Natural killer cell (primary cell): ENCODE measurements at regions not wholly inside any gene's neighbourhood (a gene's known extent, or its start where the extent isn't known, plus 50 kb on each side); places are given as distances from the start of the nearest gene placed in this dataset.

Experiments
- ATAC-seq, 3 donors: fragments of 150-1000 bp in 2 of 3; fragments of 200-7000 bp in 1 of 3; cut with Tn5 transposase; 1 replicate in 1 of 3; 2 replicates in 2 of 3; pipeline ENCODE4 v1.10.0; 2021; ENCODE audit warnings: mild to moderate bottlenecking in 2 of 3, moderate library complexity in 2 of 3
- DNase-seq, 2 donors: peaks; one replicate each; pipeline versions ENCODE4 v3.0.0 to v3.0.0-alpha.2; 2013 to 2021; ENCODE audit warnings: mixed read lengths in 1 of 2
- H3K27ac ChIP-seq: one replicate; pipeline ENCODE4 v1.5.1; 2013; ENCODE audit warnings: mild to moderate bottlenecking, low read length
- H3K27me3 ChIP-seq: one replicate; pipeline ENCODE4 v1.6.1; 2013; ENCODE audit warnings: low read length; ENCODE audit not compliant: control insufficient read depth, insufficient read depth
- H3K36me3 ChIP-seq: one replicate; pipeline ENCODE4 v1.6.1; 2013; ENCODE audit warnings: low read length; ENCODE audit not compliant: control insufficient read depth, insufficient read depth
- H3K4me1 ChIP-seq: one replicate; pipeline ENCODE4 v1.6.1; 2013; ENCODE audit warnings: low read length; ENCODE audit not compliant: control insufficient read depth, insufficient read depth
- H3K4me3 ChIP-seq: one replicate; pipeline ENCODE4 v1.5.1; 2013; ENCODE audit warnings: low read length
- H3K9me3 ChIP-seq: one replicate; pipeline ENCODE4 v1.6.1; 2013; ENCODE audit warnings: low read length; ENCODE audit not compliant: control insufficient read depth, insufficient read depth
- H3K27ac Mint-ChIP-seq, 2 donors: one replicate each; pipeline ENCODE4 v1.8.0; 2022; ENCODE audit warnings: mild to moderate bottlenecking in 2 of 2, mixed read lengths in 2 of 2, moderate library complexity in 1 of 2
- H3K27me3 Mint-ChIP-seq, 2 donors: one replicate each; pipeline ENCODE4 v1.8.0; 2022; ENCODE audit warnings: low read depth in 2 of 2, mixed read lengths in 2 of 2
- H3K36me3 Mint-ChIP-seq: one replicate; pipeline ENCODE4 v1.8.0; 2022; ENCODE audit warnings: mixed read lengths
- H3K4me1 Mint-ChIP-seq, 2 donors: one replicate each; pipeline ENCODE4 v1.8.0; 2022; ENCODE audit warnings: mixed read lengths in 2 of 2
- H3K4me3 Mint-ChIP-seq: one replicate; pipeline ENCODE4 v1.8.0; 2022; ENCODE audit warnings: mild to moderate bottlenecking, moderate library complexity, mixed read lengths
- H3K9me3 Mint-ChIP-seq, 2 donors: one replicate each; pipeline ENCODE4 v1.8.0; 2022; ENCODE audit warnings: mixed read lengths in 2 of 2
- WGBS: methylation state at CpG from one replicate; pipeline ENCODE4 v1.1.7; 2013; ENCODE audit warnings: missing lambda C conversion rate; ENCODE audit not compliant: insufficient coverage; 5-methylcytosine and 5-hydroxymethylcytosine counted together
- intact Hi-C: fragments of 100-400 bp; cut with micrococcal nuclease; formaldehyde crosslinking; loops from one replicate; pipeline ENCODE4 v1.14.2; 2022
- TF ChIP-seq, protein P1 (sequence below): fragments of 200-600 bp; IDR thresholded peaks from one replicate; pipeline ENCODE4 v1.8.0; 2022; ENCODE audit warnings: antibody characterized with exemption

DNA sequence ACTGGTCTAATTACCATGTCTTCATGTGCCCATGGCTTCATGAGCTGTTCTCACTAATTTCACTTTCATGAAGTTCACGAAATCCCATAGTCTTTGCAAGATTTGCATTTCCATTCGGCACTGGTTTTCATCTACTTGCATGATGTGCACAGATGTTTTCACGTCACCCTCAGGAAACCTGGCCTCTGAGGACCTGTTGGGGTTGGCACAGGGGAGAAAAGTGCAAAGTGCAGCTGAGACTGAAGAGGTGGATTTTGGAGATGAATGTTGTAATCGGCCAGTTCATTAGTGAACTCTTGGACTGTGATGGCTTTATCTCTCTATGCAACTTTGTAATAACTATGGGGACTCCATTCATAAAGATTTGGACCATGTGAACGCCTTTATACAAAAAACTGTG lies 80.2 kb upstream of the SULF2 start:
- Histone ChIP-seq H3K9me3 (no peaks in the 10 kb centered on the region), H3K4me1 (no peaks in the 10 kb centered on the region), H3K27ac (no peak overlapping the region), H3K36me3 (no peaks in the 10 kb centered on the region), H3K4me3 (no peak overlapping the region), H3K27me3 (no peaks in the 10 kb centered on the region)
- no peak overlapping the region for H3K27ac Mint-ChIP-seq
- TF ChIP-seq, protein P1, sequence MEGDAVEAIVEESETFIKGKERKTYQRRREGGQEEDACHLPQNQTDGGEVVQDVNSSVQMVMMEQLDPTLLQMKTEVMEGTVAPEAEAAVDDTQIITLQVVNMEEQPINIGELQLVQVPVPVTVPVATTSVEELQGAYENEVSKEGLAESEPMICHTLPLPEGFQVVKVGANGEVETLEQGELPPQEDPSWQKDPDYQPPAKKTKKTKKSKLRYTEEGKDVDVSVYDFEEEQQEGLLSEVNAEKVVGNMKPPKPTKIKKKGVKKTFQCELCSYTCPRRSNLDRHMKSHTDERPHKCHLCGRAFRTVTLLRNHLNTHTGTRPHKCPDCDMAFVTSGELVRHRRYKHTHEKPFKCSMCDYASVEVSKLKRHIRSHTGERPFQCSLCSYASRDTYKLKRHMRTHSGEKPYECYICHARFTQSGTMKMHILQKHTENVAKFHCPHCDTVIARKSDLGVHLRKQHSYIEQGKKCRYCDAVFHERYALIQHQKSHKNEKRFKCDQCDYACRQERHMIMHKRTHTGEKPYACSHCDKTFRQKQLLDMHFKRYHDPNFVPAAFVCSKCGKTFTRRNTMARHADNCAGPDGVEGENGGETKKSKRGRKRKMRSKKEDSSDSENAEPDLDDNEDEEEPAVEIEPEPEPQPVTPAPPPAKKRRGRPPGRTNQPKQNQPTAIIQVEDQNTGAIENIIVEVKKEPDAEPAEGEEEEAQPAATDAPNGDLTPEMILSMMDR, result no peak
- no peaks in the 10 kb centered on the region for H3K4me1 Mint-ChIP-seq
- H3K27me3 Mint-ChIP-seq, result peaks cover 6 to 17% of the 10 kb centered on the region in 2 donors
- no peaks in the 10 kb centered on the region for H3K36me3 Mint-ChIP-seq
- intact Hi-C loops, result no loop called here
- H3K4me3 Mint-ChIP-seq, result no peak overlapping the region
- 88% methylated on average over 5 of the region's 5 CpGs for WGBS
- no peak for ATAC-seq
- no peaks in the 10 kb centered on the region for H3K9me3 Mint-ChIP-seq
- DNase-seq, result no peak

DNA sequence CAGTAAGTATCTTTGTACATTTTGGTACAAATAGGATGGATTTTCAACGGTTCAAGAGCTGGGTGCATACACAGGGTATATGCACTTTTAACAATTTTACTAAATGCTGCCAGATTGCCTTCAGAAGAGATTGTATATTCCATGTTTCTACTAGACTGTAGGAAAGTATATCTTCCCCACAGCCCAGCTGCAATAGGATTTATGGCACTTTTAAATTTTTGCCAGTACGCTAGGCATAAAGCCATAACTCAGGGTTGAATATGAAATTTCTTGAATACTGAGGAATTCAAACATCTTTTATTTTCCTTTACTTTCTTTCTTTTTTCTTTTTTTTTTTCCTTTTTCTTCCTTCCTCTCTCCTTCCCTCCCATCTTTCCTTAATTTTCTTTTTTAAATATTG lies 78.7 kb upstream of the SULF2 start:
- TF ChIP-seq, protein P1, result no peak
- no peaks in the 10 kb centered on the region for H3K36me3 ChIP-seq
- intact Hi-C loops, result no loop called here
- DNase-seq (no peak), ATAC-seq (no peak)
- Mint-ChIP-seq H3K4me3 (no peak overlapping the region), H3K4me1 (no peaks in the 10 kb centered on the region), H3K9me3 (no peaks in the 10 kb centered on the region), H3K27ac (no peak overlapping the region), H3K36me3 (no peaks in the 10 kb centered on the region), H3K27me3 (peaks cover 6 to 17% of the 10 kb centered on the region in 2 donors)
- no peaks in the 10 kb centered on the region for H3K4me1 ChIP-seq
- 70% methylated on average over 2 of the region's 2 CpGs for WGBS
- no peak overlapping the region for H3K27ac ChIP-seq
- no peak overlapping the region for H3K4me3 ChIP-seq
- H3K27me3 ChIP-seq, result no peaks in the 10 kb centered on the region
- no peaks in the 10 kb centered on the region for H3K9me3 ChIP-seq

DNA sequence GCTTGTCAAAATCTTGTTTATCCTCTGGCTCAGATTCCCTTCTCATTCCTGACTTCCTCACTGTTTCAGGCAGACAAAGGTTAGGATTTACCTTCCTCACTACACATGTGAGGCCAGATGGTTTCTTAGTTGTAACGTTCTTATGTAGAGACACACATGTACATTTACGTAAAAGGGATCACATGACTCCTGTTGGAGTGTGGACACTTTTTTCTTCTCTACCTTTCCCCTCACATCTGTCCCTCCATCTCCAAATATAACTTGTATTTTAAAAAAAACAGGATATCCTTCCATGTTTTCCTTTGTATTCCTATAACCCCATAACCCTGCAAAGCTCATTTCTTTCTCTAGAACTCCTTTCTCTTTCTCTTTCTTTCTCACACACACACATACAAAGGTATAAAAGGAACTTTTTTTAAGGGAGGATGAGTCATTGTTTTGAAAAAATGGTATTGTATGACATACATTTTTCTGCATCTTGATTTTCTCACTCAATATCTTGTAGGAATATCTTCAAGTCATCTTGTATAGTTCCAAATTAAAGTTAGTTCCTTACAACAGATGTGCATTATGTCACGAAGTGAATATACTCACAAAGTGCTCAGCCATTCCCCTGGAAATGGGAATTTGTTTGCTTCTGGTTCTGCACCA lies 78.2 kb upstream of the SULF2 start:
- WGBS, result 94% methylated on average over 3 of the region's 3 CpGs
- no peak for ATAC-seq
- intact Hi-C loops, result no loop called here
- no peaks in the 10 kb centered on the region for H3K9me3 ChIP-seq
- H3K4me3 ChIP-seq, result no peak overlapping the region
- H3K36me3 ChIP-seq, result no peaks in the 10 kb centered on the region
- no peaks in the 10 kb centered on the region for H3K4me1 Mint-ChIP-seq
- no peaks in the 10 kb centered on the region for H3K36me3 Mint-ChIP-seq
- peaks cover 6 to 17% of the 10 kb centered on the region in 2 donors for H3K27me3 Mint-ChIP-seq
- no peak overlapping the region for H3K27ac Mint-ChIP-seq
- DNase-seq, result no peak
- TF ChIP-seq, protein P1, result no peak
- H3K4me3 Mint-ChIP-seq, result no peak overlapping the region
- H3K27ac ChIP-seq, result no peak overlapping the region
- H3K4me1 ChIP-seq, result no peaks in the 10 kb centered on the region
- H3K27me3 ChIP-seq, result no peaks in the 10 kb centered on the region
- no peaks in the 10 kb centered on the region for H3K9me3 Mint-ChIP-seq
